Left renal cortex interstitium (tissue), 4 donors: ENCODE measurements at regions not wholly inside any gene's neighbourhood (a gene's known extent, or its start where the extent isn't known, plus 50 kb on each side); places are given as distances from the start of the nearest gene placed in this dataset.
A peak's percentile ranks its signal among the peaks of the same experiment; 100 is the strongest.
"Not testable (repeated sequence)": the region's sequence is repeated elsewhere in the genome, so short reads cannot be mapped to it uniquely, and the experiment has no call there.

Experiments
- DNase-seq, 4 donors: peaks; one replicate each; pipeline ENCODE4 v3.0.0-alpha.2; 2013; ENCODE audit warnings: low read depth in 4 of 4, low spot score in 2 of 4, missing footprints in 1 of 4

- no peak for DNase-seq
Observed at GRCh38 chr16:51306116-51306515, 155.0 kb upstream of the SALL1 start.

- DNase-seq: no peak
Observed at GRCh38 chr16:51305337-51305736, 154.3 kb upstream of the SALL1 start.

DNA sequence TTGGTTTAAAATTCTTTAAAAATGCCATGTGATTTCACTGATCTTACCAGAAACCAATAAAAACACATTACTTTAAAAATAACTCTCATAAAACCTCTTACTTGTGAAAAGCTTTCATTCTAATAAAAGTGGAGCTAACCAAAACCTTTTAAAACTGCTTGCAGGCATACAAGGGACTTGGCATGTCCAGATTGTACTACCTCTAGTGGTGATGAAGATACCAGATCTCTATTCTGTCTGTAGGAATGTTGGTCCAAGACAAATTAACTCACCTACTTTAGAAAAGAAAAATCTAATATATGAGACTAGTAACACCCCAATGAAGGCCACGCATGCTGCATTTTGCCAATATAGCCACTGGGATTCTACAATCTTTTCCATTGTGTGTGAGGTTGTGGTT lies 151.0 kb upstream of the SALL1 start:
- DNase-seq: no peak

DNA sequence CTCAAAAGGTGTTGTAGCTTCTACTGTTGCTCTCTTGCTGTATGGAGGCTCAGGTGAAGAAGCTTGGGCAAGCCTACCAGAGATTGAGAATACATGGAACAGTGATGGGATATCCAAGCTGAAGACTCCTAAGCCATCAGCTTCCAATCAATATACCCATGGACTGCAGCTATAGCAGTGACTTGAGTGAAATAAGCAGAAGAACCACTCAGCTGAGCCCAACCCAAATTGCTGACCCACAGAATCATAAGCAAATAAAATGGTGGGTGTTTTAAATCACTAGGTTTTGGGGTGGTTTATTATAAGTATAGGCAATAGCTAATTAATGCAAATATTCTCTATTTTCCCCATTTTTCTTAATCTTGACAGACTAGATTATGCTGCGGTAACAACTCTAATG lies 147.7 kb upstream of the SALL1 start:
- no peak for DNase-seq

GRCh38 chr16:51290442-51291285 lies 139.6 kb upstream of the SALL1 start:
- DNase-seq: no peak

DNA sequence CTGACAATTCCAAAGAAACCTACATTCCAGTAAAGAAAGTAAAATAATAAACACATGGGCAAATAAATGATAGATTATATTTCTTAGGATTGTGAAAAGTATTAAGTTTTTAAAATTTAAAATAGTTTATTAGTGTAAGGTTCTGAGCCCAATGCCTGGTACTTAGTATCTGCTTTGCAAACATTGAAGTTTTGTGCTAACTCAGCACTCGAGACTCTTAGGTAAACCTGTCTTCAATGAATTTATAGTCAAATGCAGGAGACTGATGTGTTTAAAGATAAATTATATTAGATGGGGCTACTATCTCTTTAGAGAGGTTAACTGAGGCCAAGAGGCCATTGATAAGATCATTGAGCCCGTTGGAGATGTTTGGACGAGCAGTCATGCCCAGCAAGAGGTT lies 138.3 kb upstream of the SALL1 start:
- no peak for DNase-seq

- DNase-seq: peak; percentile 36 to 67 (median 46)
Observed at GRCh38 chr16:51287121-51287755, 136.2 kb upstream of the SALL1 start.

DNA sequence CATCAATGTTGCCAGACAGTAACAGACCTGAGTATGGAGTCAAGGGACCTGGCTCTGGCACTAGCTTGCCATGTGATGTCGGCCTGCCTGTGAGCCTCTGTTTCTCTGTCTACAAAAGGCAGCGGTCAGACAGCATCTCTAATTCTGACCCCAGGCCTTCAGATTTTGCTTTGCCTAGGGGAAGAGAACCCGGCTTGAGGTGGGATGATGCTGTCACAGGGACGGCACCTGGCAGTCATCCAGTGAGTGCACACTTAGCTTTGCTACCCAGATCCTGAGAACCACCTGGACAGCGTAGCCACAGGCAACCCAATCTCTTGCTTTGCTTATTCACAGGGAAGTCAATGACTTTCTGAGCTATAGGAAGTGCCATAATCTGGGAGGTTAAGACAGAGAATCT lies 135.2 kb upstream of the SALL1 start:
- DNase-seq: no peak

- DNase-seq: no peak
Observed at GRCh38 chr16:51276336-51276735, 125.3 kb upstream of the SALL1 start.

DNA sequence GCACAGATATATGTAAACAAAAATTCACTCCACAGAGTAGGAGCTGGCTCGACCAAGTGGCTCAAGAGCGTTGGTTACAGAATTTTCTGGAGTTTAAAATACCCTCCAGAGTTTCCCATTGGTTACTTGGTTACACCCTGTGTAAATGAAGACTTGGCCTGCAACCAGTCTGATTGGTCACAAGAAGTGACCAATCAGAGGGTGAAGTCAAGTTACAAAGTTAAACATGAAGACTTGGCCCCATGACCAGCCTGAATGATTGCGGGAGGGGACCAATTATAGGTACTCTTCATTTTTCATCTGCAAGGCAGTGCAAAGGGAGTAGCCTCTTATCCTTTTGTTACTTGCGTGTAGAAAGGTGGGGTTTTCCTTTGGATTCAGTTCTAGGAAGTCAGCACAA lies 121.3 kb upstream of the SALL1 start:
- no peak for DNase-seq

DNA sequence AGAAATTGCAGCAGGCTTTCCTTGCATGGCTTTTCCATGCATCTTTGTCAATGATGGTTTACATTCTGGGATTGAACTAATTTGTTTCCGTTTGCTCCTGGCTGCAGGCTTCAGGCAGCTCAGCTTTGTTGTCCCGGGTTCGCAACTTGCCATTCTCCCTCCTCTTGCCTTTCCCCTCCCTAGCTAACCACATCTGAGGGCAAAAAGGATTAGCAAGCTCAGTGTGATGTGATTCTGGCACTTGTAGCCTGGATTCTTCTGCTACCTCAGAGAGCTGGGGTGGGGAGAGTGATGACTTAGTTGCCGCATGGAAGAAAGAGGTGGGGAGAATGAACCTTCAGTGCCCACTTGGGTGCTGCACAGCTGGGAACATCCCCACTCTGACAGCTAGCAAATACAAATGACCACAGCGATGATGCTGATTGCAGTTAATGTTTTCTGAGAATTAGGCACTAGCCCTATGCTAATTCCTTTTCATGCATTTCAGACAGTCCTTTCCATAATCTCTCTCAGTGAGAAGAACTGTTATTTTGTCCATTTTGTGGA lies 120.2 kb upstream of the SALL1 start:
- no peak for DNase-seq

GRCh38 chr16:51268237-51268636 lies 117.2 kb upstream of the SALL1 start:
- DNase-seq: no peak

DNA sequence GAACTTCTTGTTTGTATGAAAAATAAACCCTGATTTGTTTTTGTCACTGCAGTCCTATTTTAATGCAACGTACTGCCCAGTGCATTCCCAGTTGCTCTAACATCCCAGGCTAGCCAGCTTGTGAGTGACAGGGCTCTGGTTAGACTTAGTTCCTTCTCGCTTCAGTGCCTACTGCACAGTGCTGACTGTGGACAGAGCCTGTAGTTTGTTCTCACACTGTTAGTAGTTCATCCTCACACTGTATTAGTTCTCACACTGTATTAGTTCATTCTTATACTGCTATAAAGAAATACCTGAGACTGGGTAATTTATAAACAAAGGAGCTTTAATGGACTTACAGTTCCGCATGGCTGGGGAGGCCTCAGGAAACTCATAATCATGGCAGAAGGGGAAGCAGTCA lies 116.6 kb upstream of the SALL1 start:
- no peak for DNase-seq

- no peak for DNase-seq
Observed at GRCh38 chr16:51262428-51262827, 111.4 kb upstream of the SALL1 start.

GRCh38 chr16:51261919-51262318 lies 110.8 kb upstream of the SALL1 start:
- DNase-seq: no peak

DNA sequence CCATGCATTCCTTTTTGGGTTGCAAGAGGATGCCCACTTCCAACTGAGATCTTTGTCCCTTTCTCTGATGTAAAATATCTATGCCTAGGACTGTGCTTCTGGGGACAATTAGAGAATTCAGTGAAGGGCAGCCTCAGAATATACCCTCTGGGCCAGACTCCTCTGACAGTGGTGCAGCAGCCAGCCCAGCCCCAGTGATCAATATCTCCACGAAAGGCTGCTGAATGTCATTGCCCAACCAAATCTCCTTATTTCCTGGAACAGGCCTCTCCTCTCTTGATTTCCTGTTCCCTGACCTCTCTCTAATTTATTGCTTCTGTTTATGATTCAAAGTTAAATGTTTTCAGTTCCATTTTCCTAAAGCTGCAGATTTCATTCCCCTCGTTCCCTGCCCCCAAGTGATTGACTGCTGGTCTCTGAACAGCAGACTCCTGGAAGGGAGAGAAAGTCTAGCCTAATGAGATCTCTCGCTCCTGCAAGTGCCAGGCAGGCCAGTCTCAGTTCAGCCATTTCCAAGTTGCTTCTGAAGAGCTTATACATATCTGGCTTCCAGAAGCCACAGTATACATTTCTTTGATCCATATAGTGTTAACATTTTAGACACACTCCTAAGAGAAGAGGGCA lies 104.4 kb upstream of the SALL1 start:
- DNase-seq: no peak

GRCh38 chr16:51254390-51254789 lies 103.3 kb upstream of the SALL1 start:
- DNase-seq: not testable (repeated sequence)

DNA sequence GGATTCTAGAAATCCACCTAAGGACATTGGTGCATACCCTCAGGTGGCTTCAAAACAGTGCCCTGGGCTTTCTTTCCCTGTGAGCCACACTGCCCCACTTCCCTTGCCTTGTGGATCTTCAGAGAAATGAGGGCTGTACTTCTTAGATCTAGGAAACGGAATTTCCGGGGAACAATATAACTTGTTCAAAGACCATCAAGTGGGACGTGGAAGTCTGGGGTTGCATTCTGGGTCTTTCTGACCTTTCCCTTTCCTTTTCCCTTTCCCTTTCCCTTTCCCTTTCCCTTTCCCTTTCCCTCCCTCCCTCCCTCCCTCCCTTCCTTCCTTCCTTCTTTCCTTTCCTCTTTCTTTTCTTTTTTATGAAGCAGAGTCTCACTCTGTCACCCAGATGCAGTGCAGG lies 97.1 kb upstream of the SALL1 start:
- no peak for DNase-seq

- DNase-seq: no peak
Observed at GRCh38 chr16:51245658-51245995, 94.6 kb upstream of the SALL1 start.

DNA sequence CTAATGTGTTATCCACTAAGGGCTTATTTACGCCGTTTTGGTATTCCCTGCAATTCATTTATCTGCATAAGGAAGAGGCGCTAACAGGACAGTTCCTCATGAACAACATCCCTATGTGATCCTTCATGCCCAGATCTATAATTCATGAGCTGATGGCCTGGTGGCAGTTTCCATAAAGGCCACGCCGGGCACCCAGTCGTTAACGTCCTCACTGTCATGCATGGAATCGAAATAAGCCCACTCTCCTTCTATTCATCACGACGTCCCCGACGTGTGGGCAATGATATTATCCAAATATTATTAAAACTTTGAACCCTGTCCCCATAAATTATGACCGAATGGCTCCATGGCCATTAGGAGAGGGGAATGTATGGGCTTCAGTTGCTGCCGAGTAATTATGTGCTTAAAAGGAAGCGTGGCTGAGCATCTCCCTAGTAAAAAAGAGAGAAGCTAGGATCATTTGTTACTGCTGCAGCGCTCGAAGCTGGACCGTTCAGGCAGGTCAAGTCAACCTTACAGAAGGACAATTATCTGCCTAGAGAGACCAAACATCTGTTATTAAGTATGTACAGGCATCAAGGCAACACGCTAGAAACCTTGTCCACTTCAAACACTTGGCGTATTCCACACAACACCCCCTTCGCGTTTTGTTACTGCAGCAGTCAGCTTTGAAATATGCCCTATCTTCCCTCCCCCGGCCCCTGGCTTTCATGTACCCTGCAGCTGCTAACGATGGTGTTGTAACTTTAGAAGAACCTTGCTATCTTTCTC lies 94.0 kb upstream of the SALL1 start:
- peak in 3 of 4 donors; percentile 52 to 70 (median 56) for DNase-seq

DNA sequence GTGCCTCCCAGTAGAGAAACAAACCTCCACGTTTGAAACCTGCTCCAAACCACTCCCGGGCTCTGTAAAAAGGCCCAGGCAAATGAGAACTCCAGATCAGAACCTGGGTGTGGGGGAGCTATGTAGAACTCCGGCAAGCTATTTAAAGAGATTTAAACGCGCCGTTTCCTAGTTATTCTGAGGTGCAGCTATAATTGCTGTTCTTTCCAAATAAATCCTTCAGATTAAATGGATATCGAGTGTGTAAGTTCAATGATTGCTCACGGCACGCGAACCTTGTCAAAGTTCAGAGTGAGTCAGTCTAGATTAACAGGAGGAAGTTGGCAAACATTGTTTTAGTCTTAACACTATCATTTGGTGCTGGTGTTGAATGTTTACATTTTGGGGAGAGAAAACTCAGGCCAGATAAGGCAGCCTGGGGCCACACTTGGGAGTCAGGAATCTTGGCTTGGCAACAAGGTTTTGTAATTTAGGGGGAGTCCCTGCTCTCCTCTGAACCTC lies 92.9 kb upstream of the SALL1 start:
- no peak for DNase-seq
